Caco-2 (cell line): ENCODE measurements at regions not wholly inside any gene's neighbourhood (a gene's known extent, or its start where the extent isn't known, plus 50 kb on each side); places are given as distances from the start of the nearest gene placed in this dataset.

Experiments
- BruUV-seq: library from RNA; stranded (reverse); fragments of 400-500 nt; replicated peaks from 2 replicates; lab custom pipeline; 2021; lab: Mats Ljungman, UMichigan
- CTCF ChIA-PET: fragments of 300-600 bp; sonication (Branson Sonifier 250); formaldehyde crosslinking; loops from one replicate; lab custom pipeline; 2022; ENCODE audit warnings: antibody characterized with exemption; lab: Charles Lee
- POLR2A ChIA-PET: fragments of 300-600 bp; sonication (Branson Sonifier 250); formaldehyde crosslinking; loops from one replicate; lab custom pipeline; 2022; ENCODE audit warnings: antibody characterized with exemption; lab: Charles Lee
- DNase-seq, 2 experiments: peaks; one replicate each; pipeline versions ENCODE4 v3.0.0 to v3.0.0-alpha.2; 2020 to 2022
- H3K27me3 ChIP-seq: replicated peaks from 2 replicates; pipeline ENCODE4 v1.6.0; 2011; ENCODE audit warnings: low read length; ENCODE audit not compliant: control insufficient read depth, insufficient read depth
- H3K36me3 ChIP-seq: 2 replicates; pipeline ENCODE4 v1.5.1; 2011; ENCODE audit warnings: low read length; ENCODE audit not compliant: control insufficient read depth, insufficient read depth
- H3K4me1 ChIP-seq: fragments of 250-450 bp; sonication (Bioruptor Pico); 2 replicates; pipeline ENCODE4 v1.5.1; 2020; ENCODE audit warnings: mild to moderate bottlenecking
- H3K4me3 ChIP-seq: 2 replicates; pipeline ENCODE4 v1.5.1; 2011; ENCODE audit warnings: low read depth, mild to moderate bottlenecking, control low read depth, low read length
- H3K9me3 ChIP-seq: fragments of 250-450 bp; sonication (Bioruptor Pico); 2 replicates; pipeline ENCODE4 v1.5.1; 2020; ENCODE audit warnings: mild to moderate bottlenecking, moderate library complexity
- H3K27ac Mint-ChIP-seq: one replicate; pipeline ENCODE4 v1.8.0; 2022; ENCODE audit warnings: mixed read lengths; ENCODE audit not compliant: unreplicated experiment
- H3K27me3 Mint-ChIP-seq: one replicate; pipeline ENCODE4 v1.8.0; 2022; ENCODE audit warnings: mixed read lengths; ENCODE audit not compliant: insufficient read depth, unreplicated experiment
- H3K36me3 Mint-ChIP-seq: one replicate; pipeline ENCODE4 v1.8.0; 2022; ENCODE audit warnings: mild to moderate bottlenecking, mixed read lengths; ENCODE audit not compliant: insufficient read depth, unreplicated experiment
- H3K4me1 Mint-ChIP-seq: one replicate; pipeline ENCODE4 v1.8.0; 2022; ENCODE audit warnings: low read depth, mixed read lengths; ENCODE audit not compliant: unreplicated experiment
- H3K4me3 Mint-ChIP-seq: one replicate; pipeline ENCODE4 v1.8.0; 2022; ENCODE audit warnings: mild to moderate bottlenecking, moderate library complexity, mixed read lengths; ENCODE audit not compliant: unreplicated experiment
- H3K9me3 Mint-ChIP-seq: one replicate; pipeline ENCODE4 v1.8.0; 2022; ENCODE audit warnings: mixed read lengths; ENCODE audit not compliant: unreplicated experiment
- CTCF ChIP-seq, 2 experiments: fragments of 200-600 bp in 1 of 2; IDR thresholded peaks; 1 replicate in 1 of 2; 2 replicates in 1 of 2; pipeline versions ENCODE4 v1.5.1 to v1.8.0; 2011 to 2022; ENCODE audit warnings: antibody characterized with exemption in 1 of 2, control low read depth in 1 of 2, inconsistent platforms in 1 of 2, low read depth in 1 of 2, low read length in 1 of 2, mild to moderate bottlenecking in 1 of 2, moderate library complexity in 1 of 2; ENCODE audit not compliant: insufficient read depth in 1 of 2, severe bottlenecking in 1 of 2, unreplicated experiment in 1 of 2
- intact Hi-C: fragments of 100-400 bp; cut with micrococcal nuclease; formaldehyde crosslinking; loops from one replicate; pipeline ENCODE4 v1.10.0; 2022; ENCODE audit not compliant: unreplicated experiment

GRCh38 chr4:127174201-127174600 lies 458.6 kb upstream of the INTU start:
- ChIA-PET POLR2A (no interaction called here), CTCF (no interaction called here)
- no peaks in the 10 kb centered on the region for H3K9me3 ChIP-seq
- Mint-ChIP-seq H3K27ac (no peak overlapping the region), H3K4me3 (no peak overlapping the region), H3K9me3 (no peaks in the 10 kb centered on the region), H3K36me3 (no peaks in the 10 kb centered on the region), H3K4me1 (no peaks in the 10 kb centered on the region), H3K27me3 (peaks cover 5% of the 10 kb centered on the region)
- intact Hi-C loops = no loop called here
- TF ChIP-seq CTCF (IDR thresholded peaks at IDR 0.05; ENCODE audit: insufficient read depth in 1 of 2, low read depth in 1 of 2, low read length in 1 of 2, severe bottlenecking in 1 of 2, unreplicated experiment in 1 of 2) = no peak
- H3K4me1 ChIP-seq = no peaks in the 10 kb centered on the region
- no peaks in the 10 kb centered on the region for H3K27me3 ChIP-seq
- H3K36me3 ChIP-seq = no peaks in the 10 kb centered on the region
- BruUV-seq = no TSS peak
- no peak for DNase-seq
- H3K4me3 ChIP-seq = no peak overlapping the region

- no peaks in the 10 kb centered on the region for H3K27me3 ChIP-seq
- Mint-ChIP-seq H3K36me3 (no peaks in the 10 kb centered on the region), H3K27me3 (peaks cover 5% of the 10 kb centered on the region), H3K4me1 (no peaks in the 10 kb centered on the region), H3K27ac (no peak overlapping the region), H3K4me3 (no peak overlapping the region), H3K9me3 (no peaks in the 10 kb centered on the region)
- no peak overlapping the region for H3K4me3 ChIP-seq
- no peak for DNase-seq
- no TSS peak for BruUV-seq
- no peaks in the 10 kb centered on the region for H3K9me3 ChIP-seq
- H3K36me3 ChIP-seq = no peaks in the 10 kb centered on the region
- intact Hi-C loops = no loop called here
- CTCF ChIA-PET = no interaction called here
- POLR2A ChIA-PET = no interaction called here
- H3K4me1 ChIP-seq = no peaks in the 10 kb centered on the region
- TF ChIP-seq CTCF (IDR thresholded peaks at IDR 0.05; ENCODE audit: insufficient read depth in 1 of 2, low read depth in 1 of 2, low read length in 1 of 2, severe bottlenecking in 1 of 2, unreplicated experiment in 1 of 2) = no peak
These were observed 458.1 kb upstream of the INTU start for GRCh38 chr4:127174616-127175015.

- Histone ChIP-seq H3K4me3 (no peak overlapping the region), H3K27me3 (no peaks in the 10 kb centered on the region), H3K9me3 (no peaks in the 10 kb centered on the region), H3K36me3 (no peaks in the 10 kb centered on the region), H3K4me1 (no peaks in the 10 kb centered on the region)
- H3K36me3 Mint-ChIP-seq = no peaks in the 10 kb centered on the region
- ChIA-PET CTCF (no interaction called here), POLR2A (no interaction called here)
- no peak for DNase-seq
- intact Hi-C loops = no loop called here
- peaks cover 10% of the 10 kb centered on the region for H3K9me3 Mint-ChIP-seq
- H3K4me3 Mint-ChIP-seq = no peak overlapping the region
- no peaks in the 10 kb centered on the region for H3K27me3 Mint-ChIP-seq
- no TSS peak for BruUV-seq
- H3K27ac Mint-ChIP-seq = no peak overlapping the region
- no peaks in the 10 kb centered on the region for H3K4me1 Mint-ChIP-seq
- TF ChIP-seq CTCF (IDR thresholded peaks at IDR 0.05; ENCODE audit: insufficient read depth in 1 of 2, low read depth in 1 of 2, low read length in 1 of 2, severe bottlenecking in 1 of 2, unreplicated experiment in 1 of 2) = no peak
These were observed 453.3 kb upstream of the INTU start for GRCh38 chr4:127179256-127180087.
